HG03432 (cell line): ENCODE measurements at regions not wholly inside any gene's neighbourhood (a gene's known extent, or its start where the extent isn't known, plus 50 kb on each side); places are given as distances from the start of the nearest gene placed in this dataset.
"Not testable (repeated sequence)": the region's sequence is repeated elsewhere in the genome, so short reads cannot be mapped to it uniquely, and the experiment has no call there.

ENCODE experiments used
- ATAC-seq: cut with Tn5 transposase; IDR thresholded peaks from one replicate; pipeline ENCODE4 v1.9.1; 2021; ENCODE audit warnings: mild to moderate bottlenecking, moderate library complexity; ENCODE audit not compliant: unreplicated experiment

GRCh38 chr5:91841423-91841822, 458.3 kb upstream of the ARRDC3 start:
- no peak for ATAC-seq

DNA sequence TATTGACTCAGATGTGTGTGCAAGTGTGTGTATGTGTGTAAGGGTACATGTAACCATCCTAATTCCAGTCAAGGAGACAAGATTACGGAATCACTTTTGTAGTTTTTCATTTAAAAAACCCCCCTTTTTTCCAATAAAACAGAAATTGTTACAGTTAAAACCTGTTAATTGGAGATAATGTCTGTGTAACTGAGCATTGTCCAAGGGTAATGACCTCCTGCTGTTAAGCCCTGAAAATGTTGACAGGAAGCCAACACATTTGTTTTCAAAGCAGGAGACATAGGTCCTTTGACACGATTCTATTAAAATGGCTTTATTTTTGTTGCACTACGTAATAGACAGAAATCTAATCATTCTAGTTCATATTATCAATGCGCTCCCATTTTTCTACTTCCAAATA, 457.3 kb upstream of the ARRDC3 start:
- no peak for ATAC-seq

DNA sequence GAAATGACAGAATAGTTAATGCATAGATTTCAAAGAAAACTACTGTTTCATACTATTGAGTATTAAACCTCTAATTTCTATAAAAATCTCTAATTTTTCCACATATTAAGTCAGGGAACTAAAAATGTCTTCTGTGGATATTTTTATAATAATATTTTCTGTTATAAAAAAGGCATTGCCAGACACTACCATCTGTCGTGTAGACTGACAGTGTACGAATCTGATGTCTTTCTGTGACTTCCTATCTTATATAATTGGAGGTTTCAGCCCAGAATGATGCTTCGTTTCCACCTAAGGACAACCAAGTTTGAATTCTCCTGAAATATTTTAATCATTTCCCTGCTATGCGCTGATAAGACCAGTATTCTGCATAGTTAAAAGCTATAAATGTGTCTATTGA, 456.6 kb upstream of the ARRDC3 start:
- no peak for ATAC-seq

- no peak for ATAC-seq
Measured at GRCh38 chr5:91839233-91839632, 456.1 kb upstream of the ARRDC3 start.

DNA sequence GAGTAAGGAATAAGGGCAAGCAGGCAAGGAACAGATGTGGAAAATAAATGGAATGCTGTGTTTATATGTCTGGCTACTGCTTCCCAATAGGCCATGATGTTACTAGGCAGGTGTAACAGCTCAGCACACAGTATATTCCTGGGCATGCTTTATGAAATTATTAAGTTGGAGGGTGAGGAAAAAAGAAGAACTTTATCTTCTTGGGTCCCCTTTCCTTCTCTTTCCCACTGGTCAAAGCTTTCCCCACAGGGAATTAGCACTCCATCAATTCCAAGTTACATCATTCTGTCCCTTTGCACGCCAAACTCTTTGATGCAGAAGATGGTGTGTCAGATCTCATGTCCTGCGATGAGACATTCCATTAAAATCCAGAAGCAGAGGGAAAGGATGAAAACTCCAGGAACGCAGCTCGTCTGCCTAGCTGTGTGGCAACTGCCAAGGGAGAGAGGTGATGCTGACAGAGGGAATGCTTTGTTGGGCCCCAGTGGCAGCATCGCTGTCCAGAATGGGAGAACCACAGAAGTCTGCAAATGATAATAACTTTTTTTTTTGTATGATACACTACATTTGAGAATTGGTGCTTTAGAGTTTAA, 447.3 kb upstream of the ARRDC3 start:
- no peak for ATAC-seq

DNA sequence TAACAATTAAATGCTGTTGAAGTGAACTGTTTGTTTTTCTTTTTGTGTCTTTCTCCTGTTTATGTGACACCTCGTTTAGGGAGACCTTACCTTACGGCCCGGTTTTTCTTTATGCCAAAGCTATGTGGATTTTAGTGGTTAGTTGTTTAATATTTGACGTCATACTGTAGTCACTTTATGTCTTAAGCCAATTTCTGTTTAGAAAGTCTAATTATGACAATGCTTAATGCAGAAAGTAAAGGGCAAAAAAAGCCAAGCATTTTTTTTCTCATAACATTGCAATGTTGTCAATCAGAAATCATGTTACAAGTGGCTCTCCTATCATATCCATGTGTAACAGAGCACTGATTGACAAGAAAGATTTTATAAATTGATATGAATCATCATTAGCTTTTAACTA, 442.5 kb upstream of the ARRDC3 start:
- no peak for ATAC-seq

GRCh38 chr5:91824406-91824805, 441.3 kb upstream of the ARRDC3 start:
- no peak for ATAC-seq

DNA sequence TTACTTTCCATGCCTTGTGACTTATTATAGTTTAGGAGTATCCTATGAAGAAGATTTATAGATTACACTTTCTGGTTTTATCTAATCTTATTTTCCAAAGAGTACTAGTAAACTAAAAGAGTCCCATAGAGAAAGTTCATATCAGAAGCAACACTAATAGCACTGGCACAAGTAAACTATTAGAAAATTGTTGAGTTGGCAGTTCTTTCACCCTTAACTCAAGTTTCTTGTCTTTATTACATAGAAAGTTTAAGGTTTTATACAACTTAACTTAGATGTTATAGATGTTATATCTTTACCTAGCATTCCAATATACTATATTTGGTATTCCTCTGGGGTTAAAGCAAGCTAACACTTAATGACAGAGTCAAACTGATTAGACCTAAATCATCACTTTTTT, 437.8 kb upstream of the ARRDC3 start:
- ATAC-seq, result no peak

DNA sequence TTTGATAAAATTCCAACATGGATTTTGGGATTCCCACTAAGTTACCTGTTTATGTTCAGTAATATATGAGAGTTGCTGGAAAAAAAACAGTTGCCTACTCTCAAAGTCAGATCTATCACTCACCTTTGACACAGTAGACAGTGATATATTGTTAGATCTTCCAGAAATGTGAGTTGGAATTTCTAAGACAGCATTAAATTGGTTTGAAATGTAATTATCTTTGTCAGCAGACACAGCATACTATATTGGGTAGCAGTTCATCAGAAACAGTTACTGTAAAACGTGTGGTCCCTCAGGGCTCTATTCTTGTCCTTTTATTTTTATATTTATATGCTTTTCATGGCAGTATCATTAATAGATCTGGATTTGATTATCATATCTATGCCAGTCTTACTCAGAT, 433.6 kb upstream of the ARRDC3 start:
- ATAC-seq, result no peak

DNA sequence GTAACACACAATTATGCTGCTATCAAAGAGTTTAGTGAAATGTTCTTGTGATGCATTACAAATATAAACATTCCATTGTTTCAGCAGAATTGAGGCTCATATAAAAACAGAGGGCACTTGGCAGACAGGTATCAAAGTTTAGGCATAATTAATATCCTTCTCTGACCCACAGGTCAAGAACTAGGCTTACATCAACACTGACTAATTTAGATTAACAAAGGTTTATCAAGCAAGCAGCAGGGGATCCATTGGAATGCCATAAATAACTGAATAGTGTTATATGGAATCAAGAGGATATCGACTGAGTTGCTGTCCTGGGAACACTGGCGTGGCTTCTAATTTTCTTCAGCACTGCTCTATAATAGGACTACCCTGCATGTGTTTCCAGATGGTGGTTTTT, 414.5 kb upstream of the ARRDC3 start:
- no peak for ATAC-seq

DNA sequence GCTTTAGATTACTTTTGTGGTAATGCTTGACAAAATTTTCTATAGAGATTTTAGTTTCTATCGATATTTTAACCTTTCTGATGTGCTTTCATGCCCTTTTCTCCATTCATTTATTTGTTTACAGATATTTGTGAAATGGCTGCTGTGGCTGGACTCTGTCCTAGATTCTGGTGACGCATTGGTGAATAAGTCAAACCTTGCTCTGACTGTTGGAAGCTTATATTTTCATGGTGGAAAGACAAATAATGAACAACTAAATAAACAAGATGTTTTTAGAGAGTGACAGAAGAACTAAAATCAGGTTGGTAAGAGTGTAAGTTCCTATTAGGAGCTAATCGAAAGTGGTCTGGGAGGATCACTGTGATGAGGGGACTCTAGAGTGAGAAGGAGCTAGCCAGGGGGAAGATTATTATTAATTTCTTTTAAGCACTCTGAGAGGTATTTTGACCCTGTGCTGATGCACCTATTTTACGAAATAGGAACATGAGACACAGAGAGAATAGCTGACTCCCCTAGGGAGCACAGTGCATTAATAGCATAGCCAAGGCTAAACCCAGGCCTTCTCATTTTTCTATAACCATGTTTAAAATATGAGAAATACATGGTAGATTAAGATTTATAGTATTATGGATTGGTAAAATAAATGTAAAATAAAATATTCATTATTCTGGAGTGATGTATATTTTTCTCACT, 411.9 kb upstream of the ARRDC3 start:
- no peak for ATAC-seq

DNA sequence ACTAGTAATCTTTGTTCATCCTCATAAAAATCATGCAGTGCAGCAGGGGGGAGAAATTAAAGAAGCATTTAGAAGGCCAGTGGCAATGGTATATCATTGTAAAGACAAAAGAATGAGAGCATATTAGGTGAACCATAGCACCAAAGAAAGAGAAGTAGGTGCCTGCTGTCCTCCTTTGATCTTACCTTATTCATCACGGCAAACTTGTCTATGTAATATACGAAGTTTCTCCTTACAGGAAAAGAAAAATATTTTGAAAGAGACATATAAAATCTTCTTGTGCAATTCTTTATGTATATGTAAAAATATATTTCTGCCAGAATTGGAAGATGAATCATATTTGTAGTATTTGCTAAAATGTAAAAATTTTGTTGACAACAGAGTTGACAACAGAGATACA, 411.3 kb upstream of the ARRDC3 start:
- no peak for ATAC-seq

GRCh38 chr5:91787718-91788117, 404.6 kb upstream of the ARRDC3 start:
- no peak for ATAC-seq

DNA sequence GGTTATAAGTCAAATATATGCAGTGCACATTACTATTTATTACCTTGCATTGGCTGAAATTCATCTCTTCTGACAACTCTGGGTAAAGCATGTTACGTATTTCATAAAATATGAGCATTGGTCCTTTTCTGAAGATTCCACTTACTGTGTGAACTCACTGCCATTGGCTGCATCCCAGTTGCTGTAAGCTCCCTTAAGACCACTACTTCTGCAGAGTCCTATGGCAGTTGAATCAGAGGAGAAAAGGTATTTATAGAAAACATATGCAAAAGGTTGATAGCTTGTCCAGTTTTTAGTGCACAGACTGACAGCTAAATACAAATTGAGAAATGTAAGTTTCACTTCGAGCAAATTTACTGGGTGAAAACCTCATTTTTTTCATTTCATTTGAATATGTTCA, 394.6 kb upstream of the ARRDC3 start:
- no peak for ATAC-seq

GRCh38 chr5:91776249-91776648, 393.1 kb upstream of the ARRDC3 start:
- no peak for ATAC-seq

- no peak for ATAC-seq
Measured at GRCh38 chr5:91770400-91770799, 387.3 kb upstream of the ARRDC3 start.

GRCh38 chr5:91757383-91757782, 374.3 kb upstream of the ARRDC3 start:
- not testable (repeated sequence) for ATAC-seq

DNA sequence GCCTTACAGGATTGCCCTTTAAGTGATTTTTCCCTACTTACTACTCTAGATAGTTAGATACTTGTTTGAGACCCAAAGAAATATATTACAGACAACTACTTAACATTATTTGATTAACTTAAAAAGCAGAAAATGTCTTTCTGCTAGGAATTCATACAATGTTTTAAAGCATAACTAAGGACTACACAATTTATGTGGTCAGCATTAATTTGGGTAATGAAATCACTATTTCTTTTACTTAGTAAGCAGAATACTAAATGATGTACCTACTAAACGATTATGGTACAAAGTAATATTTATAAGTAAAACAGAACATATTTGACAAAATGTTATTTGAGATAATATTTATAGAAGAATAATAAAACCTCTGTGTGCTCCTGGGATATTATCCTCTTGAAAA, 371.9 kb upstream of the ARRDC3 start:
- no peak for ATAC-seq

DNA sequence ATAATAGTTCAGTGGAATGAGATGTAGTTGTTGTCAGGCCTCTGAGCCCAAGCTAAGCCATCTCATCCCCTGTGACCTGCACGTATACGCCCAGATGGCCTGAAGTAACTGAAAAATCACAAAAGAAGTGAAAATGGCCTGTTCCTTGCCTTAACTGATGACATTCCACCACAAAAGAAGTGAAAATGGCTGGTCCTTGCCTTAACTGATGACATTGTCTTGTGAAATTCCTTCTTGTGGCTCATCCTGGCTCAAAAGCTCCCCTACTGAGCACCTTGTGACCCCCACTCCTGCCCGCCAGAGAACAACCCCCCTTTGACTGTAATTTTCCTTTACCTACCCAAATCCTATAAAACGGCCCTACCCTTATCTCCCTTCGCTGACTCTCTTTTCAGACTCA, 361.4 kb upstream of the ARRDC3 start:
- not testable (repeated sequence) for ATAC-seq

GRCh38 chr5:91742550-91742949, 359.4 kb upstream of the ARRDC3 start:
- no peak for ATAC-seq

- no peak for ATAC-seq
Measured at GRCh38 chr5:91741764-91742505, 358.8 kb upstream of the ARRDC3 start.

GRCh38 chr5:91730026-91730425, 346.9 kb upstream of the ARRDC3 start:
- no peak for ATAC-seq
